GM23338 (cell line): ENCODE measurements at regions not wholly inside any gene's neighbourhood (a gene's known extent, or its start where the extent isn't known, plus 50 kb on each side); places are given as distances from the start of the nearest gene placed in this dataset.

Experiments used
- ATAC-seq: fragments of 200-7000 bp; cut with Tn5 transposase; 3 replicates; pipeline ENCODE4 v1.9.1; 2020
- DNase-seq: peaks from one replicate; pipeline ENCODE4 v3.0.0-alpha.2; 2015; ENCODE audit warnings: low spot score
- H2AFZ ChIP-seq: fragments of 200-600 bp; sonication (generic); 2 replicates; pipeline ENCODE4 v1.8.0; 2016; ENCODE audit warnings: antibody characterized with exemption, mild to moderate bottlenecking, moderate library complexity
- H3F3A ChIP-seq: fragments of 200-600 bp; sonication (generic); replicated peaks from 2 replicates; pipeline ENCODE4 v1.8.0; 2017; ENCODE audit warnings: antibody characterized with exemption, mixed run types, low read depth
- H3K27ac ChIP-seq: fragments of 200-600 bp; sonication (generic); 2 replicates; pipeline ENCODE4 v1.6.1; 2016; ENCODE audit warnings: low read depth
- H3K27me3 ChIP-seq: fragments of 200-600 bp; sonication (generic); 2 replicates; pipeline ENCODE4 v1.8.0; 2016; ENCODE audit warnings: mild to moderate bottlenecking, mixed run types, moderate library complexity; ENCODE audit not compliant: insufficient read depth
- H3K36me3 ChIP-seq: fragments of 200-600 bp; sonication (generic); 2 replicates; pipeline ENCODE4 v1.8.0; 2016; ENCODE audit warnings: mild to moderate bottlenecking; ENCODE audit not compliant: insufficient read depth
- H3K4me1 ChIP-seq: fragments of 200-600 bp; sonication (generic); 2 replicates; pipeline ENCODE4 v1.8.0; 2016; ENCODE audit warnings: mild to moderate bottlenecking, moderate library complexity; ENCODE audit not compliant: insufficient read depth
- H3K4me2 ChIP-seq: fragments of 200-600 bp; sonication (generic); 2 replicates; pipeline ENCODE4 v1.7.1; 2017; ENCODE audit warnings: mixed run types
- H3K4me3 ChIP-seq: fragments of 200-600 bp; sonication (generic); 2 replicates; pipeline ENCODE4 v1.6.1; 2016; ENCODE audit warnings: mixed run types
- H3K79me2 ChIP-seq: fragments of 200-600 bp; sonication (generic); replicated peaks from 2 replicates; pipeline ENCODE4 v1.8.0; 2017; ENCODE audit warnings: mild to moderate bottlenecking; ENCODE audit not compliant: insufficient read depth
- H3K9me2 ChIP-seq: fragments of 200-600 bp; sonication (generic); 2 replicates; pipeline ENCODE4 v1.8.0; 2017; ENCODE audit not compliant: insufficient read depth
- H4K20me1 ChIP-seq: fragments of 200-600 bp; sonication (generic); replicated peaks from 2 replicates; pipeline ENCODE4 v1.8.0; 2017; ENCODE audit warnings: mild to moderate bottlenecking; ENCODE audit not compliant: insufficient read depth
- H3K27ac Mint-ChIP-seq: 2 replicates; pipeline ENCODE4 v1.8.0; 2020; ENCODE audit warnings: inconsistent platforms, mild to moderate bottlenecking, moderate library complexity, mixed read lengths
- H3K27me3 Mint-ChIP-seq: 3 replicates; pipeline ENCODE4 v1.8.0; 2022; ENCODE audit warnings: low read depth, mild to moderate bottlenecking, moderate library complexity, mixed read lengths, inconsistent platforms; ENCODE audit not compliant: insufficient read depth, poor library complexity
- H3K36me3 Mint-ChIP-seq: 3 replicates; pipeline ENCODE4 v1.8.0; 2021; ENCODE audit warnings: low read depth, mild to moderate bottlenecking, inconsistent platforms, moderate library complexity, mixed read lengths
- H3K4me1 Mint-ChIP-seq: 3 replicates; pipeline ENCODE4 v1.8.0; 2020; ENCODE audit warnings: mild to moderate bottlenecking, inconsistent platforms, mixed read lengths
- H3K4me3 Mint-ChIP-seq: 3 replicates; pipeline ENCODE4 v1.8.0; 2021; ENCODE audit warnings: moderate library complexity, mild to moderate bottlenecking, inconsistent platforms, mixed read lengths
- H3K9me3 Mint-ChIP-seq: 3 replicates; pipeline ENCODE4 v1.8.0; 2020; ENCODE audit warnings: moderate library complexity, mild to moderate bottlenecking, inconsistent platforms, mixed read lengths
- REST ChIP-seq: IDR thresholded peaks from one replicate; pipeline ENCODE4 v1.6.1; 2018; ENCODE audit warnings: antibody characterized with exemption; ENCODE audit not compliant: unreplicated experiment
- ZNF462 ChIP-seq: fragments of 250-450 bp; sonication (Bioruptor Pico); IDR thresholded peaks from 2 replicates; pipeline ENCODE4 v1.5.0; 2020; ENCODE audit warnings: mild to moderate bottlenecking, moderate library complexity

GRCh38 chr5:164188733-164189148 is 683.3 kb downstream of the MAT2B start:
- no peak overlapping the region for H3K4me3 Mint-ChIP-seq
- no peak overlapping the region for H2AFZ ChIP-seq
- H3K4me1 ChIP-seq, result peaks cover 22% of the 10 kb centered on the region
- no peaks in the 10 kb centered on the region for H3K9me2 ChIP-seq
- TF ChIP-seq ZNF462 (CRISPR knock-in tag), result no peak
- TF ChIP-seq REST, result no peak
- H3K27ac Mint-ChIP-seq, result no peak overlapping the region
- H4K20me1 ChIP-seq, result no peaks in the 10 kb centered on the region
- no peaks in the 10 kb centered on the region for H3K27me3 ChIP-seq
- H3K79me2 ChIP-seq, result no peaks in the 10 kb centered on the region
- no peaks in the 10 kb centered on the region for H3K36me3 ChIP-seq
- no peaks in the 10 kb centered on the region for H3K36me3 Mint-ChIP-seq
- no peaks in the 10 kb centered on the region for H3K9me3 Mint-ChIP-seq
- H3K27ac ChIP-seq, result no peak overlapping the region
- no peaks in the 10 kb centered on the region for H3K27me3 Mint-ChIP-seq
- ATAC-seq (no peak), DNase-seq (no peak)
- H3K4me1 Mint-ChIP-seq, result peaks cover 27% of the 10 kb centered on the region
- no peaks in the 10 kb centered on the region for H3F3A ChIP-seq
- H3K4me2 ChIP-seq, result no peak overlapping the region
- H3K4me3 ChIP-seq, result no peak overlapping the region

- DNase-seq (no peak), ATAC-seq (no peak)
- Mint-ChIP-seq H3K4me3 (no peak overlapping the region), H3K27ac (no peak overlapping the region), H3K4me1 (peaks cover 18% of the 10 kb centered on the region), H3K9me3 (no peaks in the 10 kb centered on the region), H3K36me3 (no peaks in the 10 kb centered on the region), H3K27me3 (no peaks in the 10 kb centered on the region)
- Histone ChIP-seq H2AFZ (no peak overlapping the region), H3K9me2 (no peaks in the 10 kb centered on the region), H3K27ac (no peak overlapping the region), H3K4me1 (peaks cover 10% of the 10 kb centered on the region), H3K36me3 (no peaks in the 10 kb centered on the region), H3K79me2 (no peaks in the 10 kb centered on the region), H3K4me3 (no peak overlapping the region), H3K27me3 (no peaks in the 10 kb centered on the region), H3F3A (no peaks in the 10 kb centered on the region), H4K20me1 (no peaks in the 10 kb centered on the region), H3K4me2 (no peak overlapping the region)
- TF ChIP-seq ZNF462 (CRISPR knock-in tag), result no peak
Observed at GRCh38 chr5:164191240-164191639, 685.8 kb downstream of the MAT2B start.
